ENCODE measurements at regions not wholly inside any gene's neighbourhood (a gene's known extent, or its start where the extent isn't known, plus 50 kb on each side); places are given as distances from the start of the nearest gene placed in this dataset.

GRCh38 chr3:72080800-72081199, 295.9 kb upstream of the PROK2 start:
- TF ChIP-seq EZH2 (IDR thresholded peaks at IDR 0.05; ENCODE audit: low read depth) (no peak), CTCF (conservative IDR thresholded peaks at IDR 0.05) (no peak)
